GM23338 (cell line): ENCODE measurements at regions not wholly inside any gene's neighbourhood (a gene's known extent, or its start where the extent isn't known, plus 50 kb on each side); places are given as distances from the start of the nearest gene placed in this dataset.

Experiments used
- ATAC-seq: fragments of 200-7000 bp; cut with Tn5 transposase; 3 replicates; pipeline ENCODE4 v1.9.1; 2020
- DNase-seq: peaks from one replicate; pipeline ENCODE4 v3.0.0-alpha.2; 2015; ENCODE audit warnings: low spot score
- H2AFZ ChIP-seq: fragments of 200-600 bp; sonication (generic); 2 replicates; pipeline ENCODE4 v1.8.0; 2016; ENCODE audit warnings: antibody characterized with exemption, mild to moderate bottlenecking, moderate library complexity
- H3F3A ChIP-seq: fragments of 200-600 bp; sonication (generic); replicated peaks from 2 replicates; pipeline ENCODE4 v1.8.0; 2017; ENCODE audit warnings: antibody characterized with exemption, mixed run types, low read depth
- H3K27ac ChIP-seq: fragments of 200-600 bp; sonication (generic); 2 replicates; pipeline ENCODE4 v1.6.1; 2016; ENCODE audit warnings: low read depth
- H3K27me3 ChIP-seq: fragments of 200-600 bp; sonication (generic); 2 replicates; pipeline ENCODE4 v1.8.0; 2016; ENCODE audit warnings: mild to moderate bottlenecking, mixed run types, moderate library complexity; ENCODE audit not compliant: insufficient read depth
- H3K36me3 ChIP-seq: fragments of 200-600 bp; sonication (generic); 2 replicates; pipeline ENCODE4 v1.8.0; 2016; ENCODE audit warnings: mild to moderate bottlenecking; ENCODE audit not compliant: insufficient read depth
- H3K4me1 ChIP-seq: fragments of 200-600 bp; sonication (generic); 2 replicates; pipeline ENCODE4 v1.8.0; 2016; ENCODE audit warnings: mild to moderate bottlenecking, moderate library complexity; ENCODE audit not compliant: insufficient read depth
- H3K4me2 ChIP-seq: fragments of 200-600 bp; sonication (generic); 2 replicates; pipeline ENCODE4 v1.7.1; 2017; ENCODE audit warnings: mixed run types
- H3K4me3 ChIP-seq: fragments of 200-600 bp; sonication (generic); 2 replicates; pipeline ENCODE4 v1.6.1; 2016; ENCODE audit warnings: mixed run types
- H3K79me2 ChIP-seq: fragments of 200-600 bp; sonication (generic); replicated peaks from 2 replicates; pipeline ENCODE4 v1.8.0; 2017; ENCODE audit warnings: mild to moderate bottlenecking; ENCODE audit not compliant: insufficient read depth
- H3K9me2 ChIP-seq: fragments of 200-600 bp; sonication (generic); 2 replicates; pipeline ENCODE4 v1.8.0; 2017; ENCODE audit not compliant: insufficient read depth
- H4K20me1 ChIP-seq: fragments of 200-600 bp; sonication (generic); replicated peaks from 2 replicates; pipeline ENCODE4 v1.8.0; 2017; ENCODE audit warnings: mild to moderate bottlenecking; ENCODE audit not compliant: insufficient read depth
- H3K27ac Mint-ChIP-seq: 2 replicates; pipeline ENCODE4 v1.8.0; 2020; ENCODE audit warnings: inconsistent platforms, mild to moderate bottlenecking, moderate library complexity, mixed read lengths
- H3K27me3 Mint-ChIP-seq: 3 replicates; pipeline ENCODE4 v1.8.0; 2022; ENCODE audit warnings: low read depth, mild to moderate bottlenecking, moderate library complexity, mixed read lengths, inconsistent platforms; ENCODE audit not compliant: insufficient read depth, poor library complexity
- H3K36me3 Mint-ChIP-seq: 3 replicates; pipeline ENCODE4 v1.8.0; 2021; ENCODE audit warnings: low read depth, mild to moderate bottlenecking, inconsistent platforms, moderate library complexity, mixed read lengths
- H3K4me1 Mint-ChIP-seq: 3 replicates; pipeline ENCODE4 v1.8.0; 2020; ENCODE audit warnings: mild to moderate bottlenecking, inconsistent platforms, mixed read lengths
- H3K4me3 Mint-ChIP-seq: 3 replicates; pipeline ENCODE4 v1.8.0; 2021; ENCODE audit warnings: moderate library complexity, mild to moderate bottlenecking, inconsistent platforms, mixed read lengths
- H3K9me3 Mint-ChIP-seq: 3 replicates; pipeline ENCODE4 v1.8.0; 2020; ENCODE audit warnings: moderate library complexity, mild to moderate bottlenecking, inconsistent platforms, mixed read lengths
- CREB1 ChIP-seq: fragments of 250-450 bp; sonication (Bioruptor Pico); IDR thresholded peaks from 2 replicates; pipeline ENCODE4 v1.5.0; 2020; ENCODE audit warnings: low read depth, mild to moderate bottlenecking, moderate library complexity
- EZH2 ChIP-seq: fragments of 200-600 bp; sonication (generic); IDR thresholded peaks from one replicate; pipeline ENCODE4 v1.8.0; 2017; ENCODE audit warnings: antibody characterized with exemption, mild to moderate bottlenecking, low read depth; ENCODE audit not compliant: unreplicated experiment
- NANOG ChIP-seq: IDR thresholded peaks from 2 replicates; pipeline ENCODE4 v1.6.1; 2016; ENCODE audit warnings: antibody characterized with exemption, borderline replicate concordance
- POLR2AphosphoS5 ChIP-seq: IDR thresholded peaks from 2 replicates; pipeline ENCODE4 v1.6.1; 2016; ENCODE audit warnings: antibody characterized with exemption, low read depth
- ZNF331 ChIP-seq: fragments of 250-450 bp; sonication (Bioruptor Pico); IDR thresholded peaks from 2 replicates; pipeline ENCODE4 v1.5.0; 2020; ENCODE audit warnings: low read depth, mild to moderate bottlenecking, moderate library complexity
- TF ChIP-seq, protein P1 (sequence below): fragments of 250-450 bp; sonication (Bioruptor Pico); IDR thresholded peaks from 2 replicates; pipeline ENCODE4 v1.5.0; 2020; ENCODE audit warnings: mild to moderate bottlenecking, moderate library complexity
- TF ChIP-seq, protein P2 (sequence below): IDR thresholded peaks from 2 replicates; pipeline ENCODE4 v1.6.1; 2016; ENCODE audit warnings: antibody characterized with exemption
- TF ChIP-seq, protein P3 (sequence below), 2 experiments: fragments of 200-600 bp in 1 of 2; sonication (generic) in 1 of 2; conservative IDR thresholded peaks; 2 replicates each; pipeline versions ENCODE4 v1.5.1 to v1.6.1; 2016 to 2017; ENCODE audit warnings: antibody characterized with exemption in 2 of 2, low read depth in 2 of 2, mild to moderate bottlenecking in 2 of 2, moderate library complexity in 1 of 2

DNA sequence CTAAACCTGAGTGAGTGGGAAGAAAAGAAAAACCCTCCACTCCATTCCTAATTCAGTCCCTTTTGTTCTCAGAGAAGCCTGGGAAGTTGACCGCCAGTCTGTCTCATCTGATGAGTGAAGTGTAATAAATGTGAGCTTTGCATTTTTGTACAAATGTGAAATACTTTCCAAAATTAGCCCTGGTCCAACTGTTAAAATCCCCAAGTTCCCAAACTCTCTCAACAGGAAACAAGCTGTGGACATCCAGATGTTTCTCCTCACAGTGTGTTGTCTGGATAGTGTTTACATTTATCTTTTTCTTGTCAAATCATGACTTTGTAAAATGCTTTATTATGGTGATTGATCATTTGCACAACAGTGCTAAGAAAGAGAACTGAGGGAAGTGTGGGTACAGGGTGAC is 145.1 kb downstream of the TM2D1 start:
- H2AFZ ChIP-seq, result no peak overlapping the region
- H3K27me3 ChIP-seq, result no peaks in the 10 kb centered on the region
- ATAC-seq (no peak), DNase-seq (no peak)
- Mint-ChIP-seq H3K27ac (no peak overlapping the region), H3K27me3 (peaks cover 1% of the 10 kb centered on the region), H3K4me3 (no peak overlapping the region), H3K36me3 (peaks cover 12% of the 10 kb centered on the region; the same call in 2 of the 3 replicates), H3K4me1 (peaks cover 4% of the 10 kb centered on the region; the same call in 1 of the 3 replicates), H3K9me3 (peaks cover 26% of the 10 kb centered on the region)
- H3K9me2 ChIP-seq, result peaks cover 8% of the 10 kb centered on the region
- H3K79me2 ChIP-seq, result no peaks in the 10 kb centered on the region
- H3K4me3 ChIP-seq, result no peak overlapping the region
- no peaks in the 10 kb centered on the region for H3K4me1 ChIP-seq
- H3K36me3 ChIP-seq, result peaks cover 8% of the 10 kb centered on the region
- H3K27ac ChIP-seq, result no peak overlapping the region
- TF ChIP-seq CREB1, result no peak
- TF ChIP-seq, protein P1, sequence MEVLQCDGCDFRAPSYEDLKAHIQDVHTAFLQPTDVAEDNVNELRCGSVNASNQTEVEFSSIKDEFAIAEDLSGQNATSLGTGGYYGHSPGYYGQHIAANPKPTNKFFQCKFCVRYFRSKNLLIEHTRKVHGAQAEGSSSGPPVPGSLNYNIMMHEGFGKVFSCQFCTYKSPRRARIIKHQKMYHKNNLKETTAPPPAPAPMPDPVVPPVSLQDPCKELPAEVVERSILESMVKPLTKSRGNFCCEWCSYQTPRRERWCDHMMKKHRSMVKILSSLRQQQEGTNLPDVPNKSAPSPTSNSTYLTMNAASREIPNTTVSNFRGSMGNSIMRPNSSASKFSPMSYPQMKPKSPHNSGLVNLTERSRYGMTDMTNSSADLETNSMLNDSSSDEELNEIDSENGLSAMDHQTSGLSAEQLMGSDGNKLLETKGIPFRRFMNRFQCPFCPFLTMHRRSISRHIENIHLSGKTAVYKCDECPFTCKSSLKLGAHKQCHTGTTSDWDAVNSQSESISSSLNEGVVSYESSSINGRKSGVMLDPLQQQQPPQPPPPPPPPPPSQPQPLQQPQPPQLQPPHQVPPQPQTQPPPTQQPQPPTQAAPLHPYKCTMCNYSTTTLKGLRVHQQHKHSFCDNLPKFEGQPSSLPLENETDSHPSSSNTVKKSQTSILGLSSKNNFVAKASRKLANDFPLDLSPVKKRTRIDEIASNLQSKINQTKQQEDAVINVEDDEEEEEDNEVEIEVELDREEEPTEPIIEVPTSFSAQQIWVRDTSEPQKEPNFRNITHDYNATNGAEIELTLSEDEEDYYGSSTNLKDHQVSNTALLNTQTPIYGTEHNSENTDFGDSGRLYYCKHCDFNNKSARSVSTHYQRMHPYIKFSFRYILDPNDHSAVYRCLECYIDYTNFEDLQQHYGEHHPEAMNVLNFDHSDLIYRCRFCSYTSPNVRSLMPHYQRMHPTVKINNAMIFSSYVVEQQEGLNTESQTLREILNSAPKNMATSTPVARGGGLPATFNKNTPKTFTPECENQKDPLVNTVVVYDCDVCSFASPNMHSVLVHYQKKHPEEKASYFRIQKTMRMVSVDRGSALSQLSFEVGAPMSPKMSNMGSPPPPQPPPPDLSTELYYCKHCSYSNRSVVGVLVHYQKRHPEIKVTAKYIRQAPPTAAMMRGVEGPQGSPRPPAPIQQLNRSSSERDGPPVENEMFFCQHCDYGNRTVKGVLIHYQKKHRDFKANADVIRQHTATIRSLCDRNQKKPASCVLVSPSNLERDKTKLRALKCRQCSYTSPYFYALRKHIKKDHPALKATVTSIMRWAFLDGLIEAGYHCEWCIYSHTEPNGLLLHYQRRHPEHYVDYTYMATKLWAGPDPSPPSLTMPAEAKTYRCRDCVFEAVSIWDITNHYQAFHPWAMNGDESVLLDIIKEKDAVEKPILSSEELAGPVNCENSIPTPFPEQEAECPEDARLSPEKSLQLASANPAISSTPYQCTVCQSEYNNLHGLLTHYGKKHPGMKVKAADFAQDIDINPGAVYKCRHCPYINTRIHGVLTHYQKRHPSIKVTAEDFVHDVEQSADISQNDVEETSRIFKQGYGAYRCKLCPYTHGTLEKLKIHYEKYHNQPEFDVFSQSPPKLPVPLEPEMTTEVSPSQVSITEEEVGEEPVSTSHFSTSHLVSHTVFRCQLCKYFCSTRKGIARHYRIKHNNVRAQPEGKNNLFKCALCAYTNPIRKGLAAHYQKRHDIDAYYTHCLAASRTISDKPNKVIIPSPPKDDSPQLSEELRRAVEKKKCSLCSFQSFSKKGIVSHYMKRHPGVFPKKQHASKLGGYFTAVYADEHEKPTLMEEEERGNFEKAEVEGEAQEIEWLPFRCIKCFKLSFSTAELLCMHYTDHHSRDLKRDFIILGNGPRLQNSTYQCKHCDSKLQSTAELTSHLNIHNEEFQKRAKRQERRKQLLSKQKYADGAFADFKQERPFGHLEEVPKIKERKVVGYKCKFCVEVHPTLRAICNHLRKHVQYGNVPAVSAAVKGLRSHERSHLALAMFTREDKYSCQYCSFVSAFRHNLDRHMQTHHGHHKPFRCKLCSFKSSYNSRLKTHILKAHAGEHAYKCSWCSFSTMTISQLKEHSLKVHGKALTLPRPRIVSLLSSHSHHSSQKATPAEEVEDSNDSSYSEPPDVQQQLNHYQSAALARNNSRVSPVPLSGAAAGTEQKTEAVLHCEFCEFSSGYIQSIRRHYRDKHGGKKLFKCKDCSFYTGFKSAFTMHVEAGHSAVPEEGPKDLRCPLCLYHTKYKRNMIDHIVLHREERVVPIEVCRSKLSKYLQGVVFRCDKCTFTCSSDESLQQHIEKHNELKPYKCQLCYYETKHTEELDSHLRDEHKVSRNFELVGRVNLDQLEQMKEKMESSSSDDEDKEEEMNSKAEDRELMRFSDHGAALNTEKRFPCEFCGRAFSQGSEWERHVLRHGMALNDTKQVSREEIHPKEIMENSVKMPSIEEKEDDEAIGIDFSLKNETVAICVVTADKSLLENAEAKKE (CRISPR knock-in tag), result no peak
- TF ChIP-seq ZNF331 (CRISPR knock-in tag), result no peak
- TF ChIP-seq POLR2AphosphoS5, result no peak
- no peak for TF ChIP-seq NANOG
- TF ChIP-seq, protein P2, sequence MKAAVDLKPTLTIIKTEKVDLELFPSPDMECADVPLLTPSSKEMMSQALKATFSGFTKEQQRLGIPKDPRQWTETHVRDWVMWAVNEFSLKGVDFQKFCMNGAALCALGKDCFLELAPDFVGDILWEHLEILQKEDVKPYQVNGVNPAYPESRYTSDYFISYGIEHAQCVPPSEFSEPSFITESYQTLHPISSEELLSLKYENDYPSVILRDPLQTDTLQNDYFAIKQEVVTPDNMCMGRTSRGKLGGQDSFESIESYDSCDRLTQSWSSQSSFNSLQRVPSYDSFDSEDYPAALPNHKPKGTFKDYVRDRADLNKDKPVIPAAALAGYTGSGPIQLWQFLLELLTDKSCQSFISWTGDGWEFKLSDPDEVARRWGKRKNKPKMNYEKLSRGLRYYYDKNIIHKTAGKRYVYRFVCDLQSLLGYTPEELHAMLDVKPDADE, result no peak
- TF ChIP-seq, protein P3, sequence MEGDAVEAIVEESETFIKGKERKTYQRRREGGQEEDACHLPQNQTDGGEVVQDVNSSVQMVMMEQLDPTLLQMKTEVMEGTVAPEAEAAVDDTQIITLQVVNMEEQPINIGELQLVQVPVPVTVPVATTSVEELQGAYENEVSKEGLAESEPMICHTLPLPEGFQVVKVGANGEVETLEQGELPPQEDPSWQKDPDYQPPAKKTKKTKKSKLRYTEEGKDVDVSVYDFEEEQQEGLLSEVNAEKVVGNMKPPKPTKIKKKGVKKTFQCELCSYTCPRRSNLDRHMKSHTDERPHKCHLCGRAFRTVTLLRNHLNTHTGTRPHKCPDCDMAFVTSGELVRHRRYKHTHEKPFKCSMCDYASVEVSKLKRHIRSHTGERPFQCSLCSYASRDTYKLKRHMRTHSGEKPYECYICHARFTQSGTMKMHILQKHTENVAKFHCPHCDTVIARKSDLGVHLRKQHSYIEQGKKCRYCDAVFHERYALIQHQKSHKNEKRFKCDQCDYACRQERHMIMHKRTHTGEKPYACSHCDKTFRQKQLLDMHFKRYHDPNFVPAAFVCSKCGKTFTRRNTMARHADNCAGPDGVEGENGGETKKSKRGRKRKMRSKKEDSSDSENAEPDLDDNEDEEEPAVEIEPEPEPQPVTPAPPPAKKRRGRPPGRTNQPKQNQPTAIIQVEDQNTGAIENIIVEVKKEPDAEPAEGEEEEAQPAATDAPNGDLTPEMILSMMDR (conservative IDR thresholded peaks at IDR 0.05; ENCODE audit: low read depth in 2 of 2), result no peak
- TF ChIP-seq EZH2, result no peak
- H3F3A ChIP-seq, result no peaks in the 10 kb centered on the region
- H3K4me2 ChIP-seq, result no peak overlapping the region
- no peaks in the 10 kb centered on the region for H4K20me1 ChIP-seq
